ENCODE measurements at regions not wholly inside any gene's neighbourhood (a gene's known extent, or its start where the extent isn't known, plus 50 kb on each side); places are given as distances from the start of the nearest gene placed in this dataset.
"Not testable (repeated sequence)": the region's sequence is repeated elsewhere in the genome, so short reads cannot be mapped to it uniquely, and the experiment has no call there.

DNA sequence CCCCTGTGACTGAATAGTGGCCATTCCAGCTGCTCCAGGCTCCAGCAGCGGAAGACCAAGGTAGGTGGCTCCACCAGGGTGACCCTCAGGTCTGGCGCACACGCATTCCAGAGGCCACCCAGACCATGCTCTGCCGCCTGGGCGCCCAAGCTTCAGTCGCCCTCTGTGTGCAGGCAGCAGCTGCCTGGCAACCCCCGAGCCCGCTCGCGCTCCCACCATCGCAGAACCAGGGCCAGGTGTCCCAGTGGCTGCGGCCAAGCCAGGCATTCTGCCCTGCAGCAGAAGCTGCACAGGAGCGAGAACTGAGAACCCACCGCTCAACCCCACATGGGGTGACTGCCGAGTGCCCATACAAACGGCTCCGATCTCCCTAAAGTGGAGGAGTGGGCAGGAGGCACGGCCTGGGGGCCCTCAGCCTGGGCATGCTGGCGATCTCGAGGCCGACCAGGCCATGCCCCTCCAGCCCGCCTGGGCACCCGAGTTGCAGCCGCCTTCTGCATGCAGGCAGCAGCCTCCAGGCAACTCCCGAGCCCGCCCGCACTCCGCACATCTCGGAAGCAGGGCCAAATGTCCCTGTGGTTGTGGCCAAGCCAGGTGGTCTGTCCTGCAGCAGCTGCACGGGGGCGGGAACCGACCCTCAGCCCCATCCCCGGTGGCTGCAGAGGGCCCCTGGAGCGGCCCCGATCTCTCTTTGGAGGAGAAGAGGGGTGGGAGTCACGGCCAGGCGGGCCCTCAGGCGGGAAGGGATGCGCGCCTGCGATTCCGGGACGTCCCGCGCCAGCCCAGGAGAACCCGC, 1264.1 kb downstream of the FOXD4L5 start:
- H3K9ac ChIP-seq (ENCODE audit: low read length); H3K36me3 ChIP-seq (replicated peaks; ENCODE audit: insufficient read depth, low read length); DNase-seq; H3K4me2 ChIP-seq (ENCODE audit: low read depth, low read length); H4K20me1 ChIP-seq (ENCODE audit: insufficient read depth, low read length); H3K4me1 ChIP-seq (ENCODE audit: low read length); H2AFZ ChIP-seq (ENCODE audit: low read length); H3K27me3 ChIP-seq (replicated peaks; ENCODE audit: insufficient read depth, low read length); H3K79me2 ChIP-seq (ENCODE audit: low read length); H3F3A ChIP-seq (ENCODE audit: insufficient read depth, low read length); H3K9me2 ChIP-seq (replicated peaks; ENCODE audit: insufficient read depth, low read length); H3K4me3 ChIP-seq (ENCODE audit: low read length); H3K9me3 ChIP-seq (replicated peaks; ENCODE audit: insufficient read depth, low read length); H3K27ac ChIP-seq (ENCODE audit: low read length): not testable (repeated sequence)

DNA sequence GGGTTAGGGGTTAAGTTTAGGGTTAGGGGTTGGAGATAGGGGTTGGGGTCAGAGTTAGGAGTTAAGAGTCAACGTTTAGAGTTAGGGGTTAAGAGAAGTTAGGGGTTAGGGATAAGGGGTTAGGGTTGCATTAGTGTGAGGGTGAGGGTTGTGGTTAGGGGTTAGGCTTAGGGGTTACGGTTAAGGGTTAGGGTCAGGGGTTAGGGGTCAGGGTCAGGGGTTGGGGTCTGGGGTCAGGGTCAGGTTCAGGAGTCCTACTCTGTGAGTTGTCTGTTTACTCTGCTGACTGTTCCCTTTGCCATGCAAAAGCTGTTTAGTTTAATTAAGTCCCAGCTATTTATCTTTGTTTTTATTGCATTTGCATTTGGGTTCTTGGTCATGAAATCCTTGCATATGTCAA, 1267.3 kb downstream of the FOXD4L5 start:
- not testable (repeated sequence) for H3K36me3 ChIP-seq (replicated peaks; ENCODE audit: insufficient read depth, low read length); H3K4me3 ChIP-seq (ENCODE audit: low read length); H2AFZ ChIP-seq (ENCODE audit: low read length); H3K4me1 ChIP-seq (ENCODE audit: low read length); DNase-seq; H3K9me3 ChIP-seq (replicated peaks; ENCODE audit: insufficient read depth, low read length); H3K9me2 ChIP-seq (replicated peaks; ENCODE audit: insufficient read depth, low read length); H3K4me2 ChIP-seq (ENCODE audit: low read depth, low read length); H3K9ac ChIP-seq (ENCODE audit: low read length); H3K79me2 ChIP-seq (ENCODE audit: low read length); H4K20me1 ChIP-seq (ENCODE audit: insufficient read depth, low read length); H3K27ac ChIP-seq (ENCODE audit: low read length); H3K27me3 ChIP-seq (replicated peaks; ENCODE audit: insufficient read depth, low read length); H3F3A ChIP-seq (ENCODE audit: insufficient read depth, low read length)

DNA sequence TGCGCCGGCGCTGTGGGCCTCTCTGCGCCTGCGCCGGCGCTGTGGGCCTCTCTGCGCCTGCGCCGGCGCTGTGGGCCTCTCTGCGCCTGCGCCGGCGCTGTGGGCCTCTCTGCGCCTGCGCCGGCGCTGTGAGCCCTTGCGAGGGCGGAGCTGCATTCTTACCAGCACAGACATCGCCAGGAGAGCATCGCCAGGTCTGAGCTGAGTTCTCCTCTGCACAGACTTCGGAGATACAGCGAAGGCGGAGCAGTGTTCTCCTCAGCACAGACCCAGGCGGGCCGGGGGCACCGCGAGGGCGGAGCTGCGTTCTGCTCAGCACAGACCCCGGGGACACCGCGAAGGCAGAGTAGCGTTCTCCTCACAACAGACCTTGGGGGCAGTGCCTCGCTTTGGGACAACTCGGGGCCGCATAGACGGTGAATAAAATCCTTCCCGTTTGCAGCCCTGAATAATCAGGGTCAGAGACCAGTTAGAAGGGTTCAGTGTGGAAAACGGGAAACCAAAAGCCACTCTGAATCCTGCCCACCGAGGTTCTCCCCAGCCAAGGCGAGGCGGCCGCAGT, 1268.1 kb downstream of the FOXD4L5 start:
- not testable (repeated sequence) for H3K4me3 ChIP-seq (ENCODE audit: low read length); H3K27ac ChIP-seq (ENCODE audit: low read length); H3K9me3 ChIP-seq (replicated peaks; ENCODE audit: insufficient read depth, low read length); H4K20me1 ChIP-seq (ENCODE audit: insufficient read depth, low read length); H3K36me3 ChIP-seq (replicated peaks; ENCODE audit: insufficient read depth, low read length); H3K79me2 ChIP-seq (ENCODE audit: low read length); H3K4me1 ChIP-seq (ENCODE audit: low read length); H2AFZ ChIP-seq (ENCODE audit: low read length); H3K9me2 ChIP-seq (replicated peaks; ENCODE audit: insufficient read depth, low read length); H3K27me3 ChIP-seq (replicated peaks; ENCODE audit: insufficient read depth, low read length); H3K9ac ChIP-seq (ENCODE audit: low read length); DNase-seq; H3K4me2 ChIP-seq (ENCODE audit: low read depth, low read length); H3F3A ChIP-seq (ENCODE audit: insufficient read depth, low read length)

DNA sequence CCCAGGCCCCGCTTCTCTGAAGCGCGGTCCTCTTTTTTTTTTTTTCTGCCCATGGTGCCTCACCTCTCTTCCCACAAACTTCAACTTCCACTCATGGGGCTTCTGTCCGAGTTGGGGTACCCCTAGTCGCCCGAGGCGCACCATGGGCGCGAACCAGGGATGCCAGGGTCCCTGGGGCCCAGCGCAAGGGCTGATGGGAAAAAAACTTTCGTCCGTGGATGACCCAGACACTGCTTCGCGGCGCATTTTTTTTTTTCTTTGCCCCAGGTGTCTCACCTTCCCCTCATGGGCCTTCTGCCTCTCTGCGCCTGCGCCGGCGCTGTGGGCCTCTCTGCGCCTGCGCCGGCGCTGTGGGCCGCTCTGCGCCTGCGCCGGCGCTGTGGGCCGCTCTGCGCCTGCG, 1268.8 kb downstream of the FOXD4L5 start:
- H3F3A ChIP-seq (ENCODE audit: insufficient read depth, low read length); H3K27me3 ChIP-seq (replicated peaks; ENCODE audit: insufficient read depth, low read length); H4K20me1 ChIP-seq (ENCODE audit: insufficient read depth, low read length); H3K9me2 ChIP-seq (replicated peaks; ENCODE audit: insufficient read depth, low read length); H3K4me1 ChIP-seq (ENCODE audit: low read length); H3K4me2 ChIP-seq (ENCODE audit: low read depth, low read length); H2AFZ ChIP-seq (ENCODE audit: low read length); H3K27ac ChIP-seq (ENCODE audit: low read length); H3K4me3 ChIP-seq (ENCODE audit: low read length); H3K79me2 ChIP-seq (ENCODE audit: low read length); H3K9ac ChIP-seq (ENCODE audit: low read length); H3K36me3 ChIP-seq (replicated peaks; ENCODE audit: insufficient read depth, low read length); H3K9me3 ChIP-seq (replicated peaks; ENCODE audit: insufficient read depth, low read length); DNase-seq: not testable (repeated sequence)

DNA sequence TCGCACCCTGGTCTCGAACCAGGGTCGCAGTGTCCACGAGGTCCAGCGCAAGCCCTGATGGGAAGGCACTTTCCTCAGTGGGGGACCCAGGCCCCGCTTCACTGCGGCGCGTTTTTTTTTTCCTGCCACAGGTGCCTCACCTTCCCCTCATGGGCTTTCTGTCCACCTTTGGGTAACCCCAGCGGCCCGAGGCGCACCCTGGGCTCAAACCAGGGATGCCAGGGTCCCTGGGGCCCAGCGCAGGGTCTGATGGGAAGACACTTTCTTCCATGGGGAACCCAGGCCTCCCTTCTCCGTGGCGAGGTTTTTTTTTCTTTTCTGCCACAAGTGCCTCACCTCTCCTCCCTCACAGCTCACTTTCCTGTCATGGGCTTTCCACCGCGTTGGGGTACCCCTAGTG, 1269.9 kb downstream of the FOXD4L5 start:
- no peak overlapping the region for H3K4me2 ChIP-seq (ENCODE audit: low read depth, low read length)
- H3K9me2 ChIP-seq (replicated peaks; ENCODE audit: insufficient read depth, low read length), result no peaks in the 10 kb centered on the region
- H3K9me3 ChIP-seq (replicated peaks; ENCODE audit: insufficient read depth, low read length), result no peaks in the 10 kb centered on the region
- H3K79me2 ChIP-seq (ENCODE audit: low read length), result no peaks in the 10 kb centered on the region
- no peaks in the 10 kb centered on the region for H3F3A ChIP-seq (ENCODE audit: insufficient read depth, low read length)
- H3K4me1 ChIP-seq (ENCODE audit: low read length), result no peaks in the 10 kb centered on the region
- TF ChIP-seq EZH2 (optimal IDR thresholded peaks at IDR 0.05; ENCODE audit: low read depth, low read length), result no peak
- no peaks in the 10 kb centered on the region for H3K27me3 ChIP-seq (replicated peaks; ENCODE audit: insufficient read depth, low read length)
- H3K27ac ChIP-seq (ENCODE audit: low read length), result no peak overlapping the region
- H4K20me1 ChIP-seq (ENCODE audit: insufficient read depth, low read length), result no peaks in the 10 kb centered on the region
- H3K4me3 ChIP-seq (ENCODE audit: low read length), result no peak overlapping the region
- H3K9ac ChIP-seq (ENCODE audit: low read length), result no peak overlapping the region
- DNase-seq, result no peak
- no peaks in the 10 kb centered on the region for H3K36me3 ChIP-seq (replicated peaks; ENCODE audit: insufficient read depth, low read length)
- no peak overlapping the region for H2AFZ ChIP-seq (ENCODE audit: low read length)

DNA sequence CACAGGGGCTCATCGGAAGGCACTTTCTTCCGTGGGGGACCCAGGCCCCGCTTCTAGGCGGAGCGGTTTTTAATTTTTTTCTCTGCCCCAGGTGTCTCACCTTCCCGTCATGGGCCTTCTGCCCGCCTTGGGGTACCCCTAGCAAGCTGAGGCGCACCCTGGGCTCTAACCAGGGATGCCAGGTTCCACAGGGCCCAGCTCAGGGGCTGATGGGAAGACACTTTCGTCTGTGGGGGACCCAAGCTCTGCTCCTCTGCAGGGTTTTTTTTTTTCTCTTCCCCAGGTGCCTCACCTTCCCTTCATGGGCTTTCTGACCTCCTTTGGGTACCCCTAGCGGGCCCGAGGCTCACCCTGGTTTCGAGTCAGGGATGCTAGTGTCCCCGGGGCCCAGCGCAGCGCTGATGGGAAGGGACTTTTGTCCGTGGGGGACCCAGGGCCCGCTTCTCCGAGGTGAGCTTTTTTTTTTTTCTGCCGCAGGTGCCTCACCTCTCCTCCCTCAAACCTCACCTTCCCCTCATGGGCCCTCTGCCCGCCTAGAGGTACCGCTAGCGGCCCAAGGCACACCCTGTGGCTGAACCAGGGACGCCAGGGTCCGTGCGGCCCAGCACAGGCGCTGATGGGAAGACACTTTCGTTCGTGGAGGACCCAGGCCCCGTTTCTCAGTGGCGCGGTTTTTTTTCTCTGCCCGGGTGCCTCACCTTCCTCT, 1270.5 kb downstream of the FOXD4L5 start:
- not testable (repeated sequence) for H2AFZ ChIP-seq (ENCODE audit: low read length); H4K20me1 ChIP-seq (ENCODE audit: insufficient read depth, low read length); H3K27ac ChIP-seq (ENCODE audit: low read length); H3K36me3 ChIP-seq (replicated peaks; ENCODE audit: insufficient read depth, low read length); H3K9ac ChIP-seq (ENCODE audit: low read length); H3F3A ChIP-seq (ENCODE audit: insufficient read depth, low read length); H3K9me2 ChIP-seq (replicated peaks; ENCODE audit: insufficient read depth, low read length); H3K27me3 ChIP-seq (replicated peaks; ENCODE audit: insufficient read depth, low read length); H3K79me2 ChIP-seq (ENCODE audit: low read length); H3K9me3 ChIP-seq (replicated peaks; ENCODE audit: insufficient read depth, low read length); DNase-seq; H3K4me1 ChIP-seq (ENCODE audit: low read length); H3K4me3 ChIP-seq (ENCODE audit: low read length); H3K4me2 ChIP-seq (ENCODE audit: low read depth, low read length)

DNA sequence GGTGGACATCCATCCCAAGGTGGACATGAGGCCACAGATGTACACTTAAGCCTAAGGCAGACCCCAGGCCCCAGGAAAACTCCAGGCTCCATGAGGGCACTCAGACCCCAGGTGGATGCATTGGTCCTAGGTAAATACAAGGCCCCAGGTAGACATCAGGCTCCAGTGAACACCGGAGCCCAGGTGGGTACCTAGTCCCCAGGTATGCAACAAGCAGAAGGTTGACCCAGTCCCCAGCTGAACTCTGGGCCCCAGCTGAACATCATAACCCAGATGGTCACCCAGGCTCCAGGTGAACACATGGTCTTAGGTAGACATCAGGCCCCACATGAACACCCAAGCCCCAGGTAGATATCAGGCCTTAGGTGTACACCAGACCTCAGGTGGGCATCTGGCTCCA, 1271.9 kb downstream of the FOXD4L5 start:
- H3K4me2 ChIP-seq (ENCODE audit: low read depth, low read length); H3K9ac ChIP-seq (ENCODE audit: low read length); H3F3A ChIP-seq (ENCODE audit: insufficient read depth, low read length); H3K79me2 ChIP-seq (ENCODE audit: low read length); H3K9me2 ChIP-seq (replicated peaks; ENCODE audit: insufficient read depth, low read length); H3K36me3 ChIP-seq (replicated peaks; ENCODE audit: insufficient read depth, low read length); H3K27ac ChIP-seq (ENCODE audit: low read length); H4K20me1 ChIP-seq (ENCODE audit: insufficient read depth, low read length); H3K27me3 ChIP-seq (replicated peaks; ENCODE audit: insufficient read depth, low read length); DNase-seq; H3K9me3 ChIP-seq (replicated peaks; ENCODE audit: insufficient read depth, low read length); H2AFZ ChIP-seq (ENCODE audit: low read length); H3K4me1 ChIP-seq (ENCODE audit: low read length); H3K4me3 ChIP-seq (ENCODE audit: low read length): not testable (repeated sequence)

Measured in MM.1S (cell line).